ENCODE measurements at regions not wholly inside any gene's neighbourhood (a gene's known extent, or its start where the extent isn't known, plus 50 kb on each side); places are given as distances from the start of the nearest gene placed in this dataset.
"Not testable (repeated sequence)": the region's sequence is repeated elsewhere in the genome, so short reads cannot be mapped to it uniquely, and the experiment has no call there.

- not testable (repeated sequence) for DNase-seq (ENCODE audit: low read depth in 2 of 2)
Observed at GRCh38 chrX:67213686-67214085, 330.1 kb upstream of the AR start.

GRCh38 chrX:67207912-67208311 lies 335.9 kb upstream of the AR start:
- DNase-seq (ENCODE audit: low read depth in 2 of 2) = no peak

GRCh38 chrX:67159437-67159836 lies 384.4 kb upstream of the AR start:
- DNase-seq (ENCODE audit: low read depth in 2 of 2) = no peak

GRCh38 chrX:67114635-67115034 lies 429.2 kb upstream of the AR start:
- no peak for DNase-seq (ENCODE audit: low read depth in 2 of 2)

GRCh38 chrX:67105758-67106116 lies 438.1 kb upstream of the AR start:
- DNase-seq (ENCODE audit: low read depth in 2 of 2) = no peak

- no peak for DNase-seq (ENCODE audit: low read depth in 2 of 2)
Observed at GRCh38 chrX:67104982-67105757, 438.7 kb upstream of the AR start.

GRCh38 chrX:67100031-67100884 lies 443.6 kb upstream of the AR start:
- no peak for DNase-seq (ENCODE audit: low read depth in 2 of 2)

- DNase-seq (ENCODE audit: low read depth in 2 of 2) = no peak
Observed at GRCh38 chrX:67094061-67094460, 449.8 kb upstream of the AR start.

GRCh38 chrX:67050760-67051159 lies 411.9 kb upstream of the EDA2R start:
- no peak for DNase-seq (ENCODE audit: low read depth in 2 of 2)

GRCh38 chrX:67044866-67045265 lies 406.0 kb upstream of the EDA2R start:
- no peak for DNase-seq (ENCODE audit: low read depth in 2 of 2)

GRCh38 chrX:67044029-67044653 lies 405.3 kb upstream of the EDA2R start:
- no peak for DNase-seq (ENCODE audit: low read depth in 2 of 2)

- DNase-seq (ENCODE audit: low read depth in 2 of 2) = no peak
Observed at GRCh38 chrX:67004451-67004850, 365.6 kb upstream of the EDA2R start.

- no peak for DNase-seq (ENCODE audit: low read depth in 2 of 2)
Observed at GRCh38 chrX:66994729-66995128, 355.9 kb upstream of the EDA2R start.

GRCh38 chrX:66992077-66992476 lies 353.2 kb upstream of the EDA2R start:
- not testable (repeated sequence) for DNase-seq (ENCODE audit: low read depth in 2 of 2)

GRCh38 chrX:66988331-66988730 lies 349.5 kb upstream of the EDA2R start:
- no peak for DNase-seq (ENCODE audit: low read depth in 2 of 2)

GRCh38 chrX:66961665-66962064 lies 322.8 kb upstream of the EDA2R start:
- DNase-seq (ENCODE audit: low read depth in 2 of 2) = no peak

GRCh38 chrX:66931713-66932112 lies 292.8 kb upstream of the EDA2R start:
- DNase-seq (ENCODE audit: low read depth in 2 of 2) = no peak

- not testable (repeated sequence) for DNase-seq (ENCODE audit: low read depth in 2 of 2)
Observed at GRCh38 chrX:66930516-66930915, 291.6 kb upstream of the EDA2R start.

GRCh38 chrX:66920296-66920695 lies 281.4 kb upstream of the EDA2R start:
- DNase-seq (ENCODE audit: low read depth in 2 of 2) = no peak

- DNase-seq (ENCODE audit: low read depth in 2 of 2) = no peak
Observed at GRCh38 chrX:66919280-66919832, 280.5 kb upstream of the EDA2R start.

GRCh38 chrX:66918511-66918910 lies 279.6 kb upstream of the EDA2R start:
- DNase-seq (ENCODE audit: low read depth in 2 of 2) = no peak

GRCh38 chrX:66915893-66916292 lies 277.0 kb upstream of the EDA2R start:
- DNase-seq (ENCODE audit: low read depth in 2 of 2) = no peak

Measured in stimulated activated CD4-positive, alpha-beta T cell treated with anti-CD3 and anti-CD28 coated beads, Interleukin-1b, Interleukin-23, amount 100 ng/mL, for 4 hours (primary cell).